CD8-positive, alpha-beta memory T cell (primary cell): ENCODE measurements at regions not wholly inside any gene's neighbourhood (a gene's known extent, or its start where the extent isn't known, plus 50 kb on each side); places are given as distances from the start of the nearest gene placed in this dataset.

Experiments
- CTCF ChIA-PET: fragments of 350-600 bp; sonication (Branson Sonifier 250); formaldehyde crosslinking; loops from one replicate; lab custom pipeline; 2021; ENCODE audit warnings: antibody characterized with exemption; lab: Charles Lee
- POLR2A ChIA-PET: fragments of 350-600 bp; sonication (Branson Sonifier 250); formaldehyde crosslinking; loops from one replicate; lab custom pipeline; 2021; ENCODE audit warnings: antibody characterized with exemption; lab: Charles Lee
- DNase-seq, 5 donors: peaks; one replicate each; pipeline versions ENCODE4 v3.0.0 to v3.0.0-alpha.2; 2020 to 2022; ENCODE audit warnings: mixed read lengths in 1 of 5
- H3K27ac ChIP-seq: one replicate; pipeline ENCODE4 v1.7.0; 2013; ENCODE audit warnings: low read depth, mild to moderate bottlenecking, low read length, moderate library complexity
- H3K27me3 ChIP-seq: 2 replicates; pipeline ENCODE4 v1.7.0; 2013; ENCODE audit warnings: low read length, mild to moderate bottlenecking; ENCODE audit not compliant: insufficient read depth, poor library complexity, severe bottlenecking
- H3K36me3 ChIP-seq: 2 replicates; pipeline ENCODE4 v1.7.0; 2013; ENCODE audit warnings: mild to moderate bottlenecking, low read length, moderate library complexity; ENCODE audit not compliant: insufficient read depth
- H3K4me1 ChIP-seq: 2 replicates; pipeline ENCODE4 v1.7.0; 2013; ENCODE audit warnings: mild to moderate bottlenecking, low read length, moderate library complexity; ENCODE audit not compliant: insufficient read depth
- H3K4me3 ChIP-seq: 2 replicates; pipeline ENCODE4 v1.7.0; 2013; ENCODE audit warnings: mild to moderate bottlenecking, low read length
- H3K9me3 ChIP-seq: 2 replicates; pipeline ENCODE4 v1.7.0; 2013; ENCODE audit warnings: mild to moderate bottlenecking, low read length
- H3K27ac Mint-ChIP-seq, 8 donors: one replicate each; pipeline ENCODE4 v1.8.0; 2020 to 2021; ENCODE audit warnings: mixed read lengths in 8 of 8, mild to moderate bottlenecking in 6 of 8, inconsistent platforms in 3 of 8, moderate library complexity in 3 of 8
- H3K27me3 Mint-ChIP-seq, 2 donors: one replicate each; pipeline ENCODE4 v1.8.0; 2020 to 2021; ENCODE audit warnings: mixed read lengths in 2 of 2, mild to moderate bottlenecking in 1 of 2, moderate library complexity in 1 of 2
- H3K36me3 Mint-ChIP-seq, 3 donors: one replicate each; pipeline ENCODE4 v1.8.0; 2020 to 2021; ENCODE audit warnings: mixed read lengths in 3 of 3, inconsistent platforms in 1 of 3, mild to moderate bottlenecking in 1 of 3
- H3K4me1 Mint-ChIP-seq, 3 donors: one replicate each; pipeline ENCODE4 v1.8.0; 2020 to 2021; ENCODE audit warnings: mixed read lengths in 3 of 3, inconsistent platforms in 1 of 3, mild to moderate bottlenecking in 1 of 3
- H3K4me3 Mint-ChIP-seq, 7 donors: one replicate each; pipeline ENCODE4 v1.8.0; 2020 to 2021; ENCODE audit warnings: mixed read lengths in 7 of 7, mild to moderate bottlenecking in 6 of 7, moderate library complexity in 4 of 7, inconsistent platforms in 2 of 7
- H3K9me3 Mint-ChIP-seq, 5 donors: one replicate each; pipeline ENCODE4 v1.8.0; 2020 to 2022; ENCODE audit warnings: mixed read lengths in 5 of 5, mild to moderate bottlenecking in 3 of 5, moderate library complexity in 2 of 5, inconsistent platforms in 1 of 5

DNA sequence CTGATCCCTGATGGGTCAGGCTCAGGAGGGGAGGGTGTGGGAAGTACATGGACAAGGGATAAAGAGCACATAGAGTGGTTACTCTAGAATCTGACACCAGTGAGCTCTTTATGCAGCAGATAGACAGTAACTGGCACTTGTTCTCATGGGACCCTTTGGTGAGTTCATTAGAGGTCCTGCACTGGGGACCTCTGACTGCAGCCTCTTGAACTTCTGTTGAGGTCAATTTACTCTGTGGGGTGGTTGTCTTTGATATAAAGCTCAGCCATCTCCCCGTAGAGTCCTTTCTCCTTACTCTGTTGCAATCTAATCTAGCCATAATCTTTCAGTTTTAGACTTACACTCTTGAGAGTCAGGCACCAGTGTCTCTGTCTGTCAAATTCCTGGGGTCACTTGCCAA, 222.4 kb downstream of the GPAT3 start:
- no peak overlapping the region for H3K4me3 Mint-ChIP-seq
- Histone ChIP-seq H3K4me3 (no peak overlapping the region), H3K9me3 (no peaks in the 10 kb centered on the region), H3K27me3 (no peaks in the 10 kb centered on the region), H3K4me1 (no peaks in the 10 kb centered on the region), H3K36me3 (no peaks in the 10 kb centered on the region), H3K27ac (no peak overlapping the region)
- DNase-seq = no peak
- no peaks in the 10 kb centered on the region for H3K36me3 Mint-ChIP-seq
- no peaks in the 10 kb centered on the region for H3K4me1 Mint-ChIP-seq
- ChIA-PET POLR2A (no interaction called here), CTCF (no interaction called here)
- peak overlapping the region in 1 of 8 donors; percentile 39 for H3K27ac Mint-ChIP-seq
- H3K27me3 Mint-ChIP-seq = peaks cover 0 to 4% of the 10 kb centered on the region in 2 donors
- H3K9me3 Mint-ChIP-seq = peaks cover 0 to 2% (median 0%) of the 10 kb centered on the region in 5 donors

- peaks cover 0 to 4% of the 10 kb centered on the region in 2 donors for H3K27me3 Mint-ChIP-seq
- Histone ChIP-seq H3K9me3 (no peaks in the 10 kb centered on the region), H3K27me3 (no peaks in the 10 kb centered on the region), H3K4me3 (no peak overlapping the region), H3K4me1 (no peaks in the 10 kb centered on the region), H3K36me3 (no peaks in the 10 kb centered on the region), H3K27ac (no peak overlapping the region)
- no peaks in the 10 kb centered on the region for H3K36me3 Mint-ChIP-seq
- H3K4me3 Mint-ChIP-seq = no peak overlapping the region
- CTCF ChIA-PET = no interaction called here
- POLR2A ChIA-PET = no interaction called here
- H3K9me3 Mint-ChIP-seq = peaks cover 0 to 2% (median 0%) of the 10 kb centered on the region in 5 donors
- no peak for DNase-seq
- H3K4me1 Mint-ChIP-seq = no peaks in the 10 kb centered on the region
- no peak overlapping the region for H3K27ac Mint-ChIP-seq
Observed at GRCh38 chr4:83757121-83757621, 221.3 kb downstream of the GPAT3 start.

DNA sequence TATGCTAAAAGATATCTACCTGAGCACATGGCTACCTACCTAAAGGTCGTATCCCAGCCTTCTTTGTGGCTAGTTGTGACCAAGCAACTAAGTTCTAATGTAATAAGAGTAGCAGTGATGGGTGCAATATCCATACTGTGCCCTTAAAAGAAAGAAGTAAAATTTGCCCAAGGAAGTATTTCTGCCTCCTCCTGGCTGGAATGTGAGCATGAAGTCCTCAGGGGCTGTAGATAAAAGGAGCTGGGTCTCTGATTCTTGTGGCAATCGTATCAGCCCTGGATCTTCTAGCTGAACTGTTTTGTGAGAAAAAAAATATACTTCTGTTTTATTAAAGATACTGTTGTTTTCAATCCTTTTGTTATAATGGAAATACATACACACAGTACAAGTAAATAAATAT, 217.4 kb downstream of the GPAT3 start:
- no peak overlapping the region for H3K27ac ChIP-seq
- ChIA-PET POLR2A (no interaction called here), CTCF (no interaction called here)
- H3K9me3 Mint-ChIP-seq = peaks cover 0 to 2% (median 0%) of the 10 kb centered on the region in 5 donors
- no peak overlapping the region for H3K4me3 ChIP-seq
- no peak overlapping the region for H3K27ac Mint-ChIP-seq
- H3K4me1 Mint-ChIP-seq = no peaks in the 10 kb centered on the region
- no peaks in the 10 kb centered on the region for H3K36me3 ChIP-seq
- H3K27me3 Mint-ChIP-seq = peaks cover 0 to 8% of the 10 kb centered on the region in 2 donors
- no peaks in the 10 kb centered on the region for H3K9me3 ChIP-seq
- H3K36me3 Mint-ChIP-seq = no peaks in the 10 kb centered on the region
- H3K27me3 ChIP-seq = no peaks in the 10 kb centered on the region
- H3K4me3 Mint-ChIP-seq = no peak overlapping the region
- no peaks in the 10 kb centered on the region for H3K4me1 ChIP-seq
- no peak for DNase-seq

GRCh38 chr4:83751336-83751949, 215.5 kb downstream of the GPAT3 start:
- no peaks in the 10 kb centered on the region for H3K9me3 ChIP-seq
- no peak overlapping the region for H3K27ac ChIP-seq
- peaks cover 0 to 2% (median 0%) of the 10 kb centered on the region in 5 donors for H3K9me3 Mint-ChIP-seq
- CTCF ChIA-PET = no interaction called here
- DNase-seq = no peak
- H3K27me3 Mint-ChIP-seq = peaks cover 0 to 5% of the 10 kb centered on the region in 2 donors
- no peaks in the 10 kb centered on the region for H3K4me1 ChIP-seq
- no peak overlapping the region for H3K27ac Mint-ChIP-seq
- H3K36me3 Mint-ChIP-seq = no peaks in the 10 kb centered on the region
- no peaks in the 10 kb centered on the region for H3K4me1 Mint-ChIP-seq
- H3K4me3 ChIP-seq = no peak overlapping the region
- H3K36me3 ChIP-seq = no peaks in the 10 kb centered on the region
- H3K27me3 ChIP-seq = no peaks in the 10 kb centered on the region
- no peak overlapping the region for H3K4me3 Mint-ChIP-seq
- POLR2A ChIA-PET = no interaction called here

DNA sequence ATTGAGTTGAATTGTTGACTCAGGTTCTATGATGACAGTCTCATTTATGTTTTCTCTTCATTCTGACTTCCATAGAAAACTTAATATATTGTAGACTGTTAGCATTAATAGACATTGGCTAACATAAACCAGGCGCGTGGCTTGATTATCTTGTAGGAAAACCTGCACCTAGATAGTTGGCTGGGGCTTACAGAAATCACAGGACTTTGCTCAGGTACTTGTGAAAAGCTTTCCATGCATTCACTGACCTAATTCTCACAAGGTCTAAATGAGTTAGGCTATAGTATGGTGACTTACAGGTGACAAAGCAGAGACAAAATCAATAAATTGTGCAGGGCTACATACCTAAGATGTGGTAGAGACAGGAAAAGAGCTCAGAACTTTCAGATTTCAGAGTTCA, 212.8 kb downstream of the GPAT3 start:
- H3K9me3 ChIP-seq = no peaks in the 10 kb centered on the region
- H3K4me1 Mint-ChIP-seq = no peaks in the 10 kb centered on the region
- H3K27ac Mint-ChIP-seq = no peak overlapping the region
- H3K36me3 ChIP-seq = no peaks in the 10 kb centered on the region
- peaks cover 0 to 9% of the 10 kb centered on the region in 2 donors for H3K27me3 Mint-ChIP-seq
- H3K27me3 ChIP-seq = no peaks in the 10 kb centered on the region
- H3K4me3 ChIP-seq = no peak overlapping the region
- no peak for DNase-seq
- no peaks in the 10 kb centered on the region for H3K36me3 Mint-ChIP-seq
- H3K4me3 Mint-ChIP-seq = no peak overlapping the region
- H3K4me1 ChIP-seq = no peaks in the 10 kb centered on the region
- no peak overlapping the region for H3K27ac ChIP-seq
- POLR2A ChIA-PET = no interaction called here
- CTCF ChIA-PET = no interaction called here
- H3K9me3 Mint-ChIP-seq = no peaks in the 10 kb centered on the region

GRCh38 chr4:83738895-83739294, 203.0 kb downstream of the GPAT3 start:
- H3K4me3 ChIP-seq = no peak overlapping the region
- Mint-ChIP-seq H3K4me3 (no peak overlapping the region), H3K9me3 (no peaks in the 10 kb centered on the region), H3K36me3 (no peaks in the 10 kb centered on the region), H3K4me1 (no peaks in the 10 kb centered on the region), H3K27me3 (peaks cover 4 to 17% of the 10 kb centered on the region in 2 donors), H3K27ac (no peak overlapping the region)
- ChIA-PET CTCF (no interaction called here), POLR2A (no interaction called here)
- H3K27ac ChIP-seq = no peak overlapping the region
- no peak for DNase-seq
- H3K4me1 ChIP-seq = no peaks in the 10 kb centered on the region
- H3K36me3 ChIP-seq = no peaks in the 10 kb centered on the region
- H3K9me3 ChIP-seq = no peaks in the 10 kb centered on the region
- H3K27me3 ChIP-seq = no peaks in the 10 kb centered on the region

DNA sequence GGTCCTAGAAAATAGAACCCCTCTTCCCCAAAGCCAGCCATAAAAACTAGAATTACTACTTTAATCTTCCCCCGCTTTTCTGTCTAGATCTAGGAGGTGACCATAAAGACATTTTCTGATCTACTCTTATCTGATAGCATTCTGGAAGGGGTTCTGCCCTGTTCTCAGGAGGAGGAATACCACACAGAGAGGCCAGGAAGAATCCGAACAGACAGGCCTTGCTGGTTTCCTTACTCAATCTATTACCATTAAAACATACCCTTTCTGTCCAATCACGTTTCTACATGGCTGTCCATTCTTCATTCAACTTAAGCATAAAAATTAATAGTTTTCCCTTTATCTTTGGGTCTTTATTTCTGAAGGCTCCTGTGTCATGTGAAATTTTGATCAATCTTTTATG, 198.7 kb downstream of the GPAT3 start:
- no peaks in the 10 kb centered on the region for H3K36me3 ChIP-seq
- no peak overlapping the region for H3K4me3 Mint-ChIP-seq
- DNase-seq = no peak
- H3K4me1 Mint-ChIP-seq = no peaks in the 10 kb centered on the region
- no peaks in the 10 kb centered on the region for H3K27me3 ChIP-seq
- H3K27me3 Mint-ChIP-seq = peaks cover 7 to 10% of the 10 kb centered on the region in 2 donors
- H3K27ac ChIP-seq = no peak overlapping the region
- no peaks in the 10 kb centered on the region for H3K4me1 ChIP-seq
- ChIA-PET CTCF (no interaction called here), POLR2A (no interaction called here)
- no peaks in the 10 kb centered on the region for H3K9me3 ChIP-seq
- H3K9me3 Mint-ChIP-seq = peaks cover 0 to 12% (median 0%) of the 10 kb centered on the region in 5 donors
- H3K36me3 Mint-ChIP-seq = no peaks in the 10 kb centered on the region
- H3K27ac Mint-ChIP-seq = no peak overlapping the region
- H3K4me3 ChIP-seq = no peak overlapping the region

DNA sequence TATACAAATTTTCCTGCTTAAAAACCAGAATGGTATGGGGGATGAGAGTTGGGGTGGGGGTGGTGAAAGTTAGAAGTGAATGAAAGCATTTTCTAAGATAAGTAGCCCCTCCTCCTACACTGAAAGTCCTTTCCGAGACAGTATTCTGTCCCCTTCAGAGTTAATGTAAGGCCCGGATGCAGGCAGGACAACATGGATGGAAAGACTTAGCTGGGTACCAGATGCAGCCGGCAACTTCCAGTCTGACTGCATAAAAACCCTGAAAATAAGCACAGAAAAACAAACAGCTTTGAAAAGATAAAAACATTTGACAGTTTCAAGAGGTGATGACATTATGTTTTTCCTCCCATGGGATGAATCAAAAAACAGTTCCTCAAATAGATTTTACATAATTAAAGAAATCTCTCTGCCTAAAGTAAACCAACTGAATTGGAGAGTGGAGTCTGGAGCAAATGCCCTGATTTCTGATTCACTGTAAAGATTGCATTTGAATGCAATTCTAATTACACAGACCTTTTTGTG, 196.3 kb downstream of the GPAT3 start:
- H3K36me3 ChIP-seq = no peaks in the 10 kb centered on the region
- H3K27ac ChIP-seq = no peak overlapping the region
- POLR2A ChIA-PET = no interaction called here
- H3K4me1 Mint-ChIP-seq = no peaks in the 10 kb centered on the region
- no peak overlapping the region for H3K4me3 Mint-ChIP-seq
- H3K36me3 Mint-ChIP-seq = no peaks in the 10 kb centered on the region
- H3K27me3 ChIP-seq = no peaks in the 10 kb centered on the region
- no peaks in the 10 kb centered on the region for H3K9me3 ChIP-seq
- no peaks in the 10 kb centered on the region for H3K4me1 ChIP-seq
- DNase-seq = no peak
- CTCF ChIA-PET = no interaction called here
- peaks cover 0 to 12% (median 3%) of the 10 kb centered on the region in 5 donors for H3K9me3 Mint-ChIP-seq
- peaks cover 6 to 11% of the 10 kb centered on the region in 2 donors for H3K27me3 Mint-ChIP-seq
- no peak overlapping the region for H3K4me3 ChIP-seq
- no peak overlapping the region for H3K27ac Mint-ChIP-seq
